GM18867 (cell line): ENCODE measurements at regions not wholly inside any gene's neighbourhood (a gene's known extent, or its start where the extent isn't known, plus 50 kb on each side); places are given as distances from the start of the nearest gene placed in this dataset.
A peak's percentile ranks its signal among the peaks of the same experiment; 100 is the strongest.

Experiments
- ATAC-seq: cut with Tn5 transposase; IDR thresholded peaks from one replicate; pipeline ENCODE4 v1.9.1; 2021; ENCODE audit warnings: mild to moderate bottlenecking, moderate library complexity; ENCODE audit not compliant: unreplicated experiment

GRCh38 chr18:25815659-25816058, 274.8 kb downstream of the SS18 start:
- no peak for ATAC-seq

GRCh38 chr18:25814841-25815458, 275.5 kb downstream of the SS18 start:
- ATAC-seq = peak; percentile 92

GRCh38 chr18:25813110-25813509, 277.3 kb downstream of the SS18 start:
- no peak for ATAC-seq

- no peak for ATAC-seq
Measured at GRCh38 chr18:25810736-25811135, 279.7 kb downstream of the SS18 start.

GRCh38 chr18:25805939-25806338, 284.5 kb downstream of the SS18 start:
- ATAC-seq = no peak

GRCh38 chr18:25805323-25805722, 285.1 kb downstream of the SS18 start:
- no peak for ATAC-seq

GRCh38 chr18:25799231-25799630, 291.2 kb downstream of the SS18 start:
- ATAC-seq = no peak

- ATAC-seq = no peak
Measured at GRCh38 chr18:25798046-25798445, 292.4 kb downstream of the SS18 start.

GRCh38 chr18:25795213-25795612, 295.2 kb downstream of the SS18 start:
- no peak for ATAC-seq

- ATAC-seq = no peak
Measured at GRCh38 chr18:25787276-25787675, 303.1 kb downstream of the SS18 start.

- ATAC-seq = no peak
Measured at GRCh38 chr18:25786758-25787157, 303.7 kb downstream of the SS18 start.

GRCh38 chr18:25780105-25780504, 310.3 kb downstream of the SS18 start:
- no peak for ATAC-seq

GRCh38 chr18:25771796-25772195, 318.6 kb downstream of the SS18 start:
- no peak for ATAC-seq

- ATAC-seq = no peak
Measured at GRCh38 chr18:25764777-25765176, 325.6 kb downstream of the SS18 start.

- no peak for ATAC-seq
Measured at GRCh38 chr18:25759111-25759510, 331.3 kb downstream of the SS18 start.

GRCh38 chr18:25743646-25744151, 346.7 kb downstream of the SS18 start:
- ATAC-seq = no peak

GRCh38 chr18:25739376-25739775, 351.0 kb downstream of the SS18 start:
- no peak for ATAC-seq

- no peak for ATAC-seq
Measured at GRCh38 chr18:25737710-25738311, 352.6 kb downstream of the SS18 start.

- no peak for ATAC-seq
Measured at GRCh38 chr18:25736516-25736915, 353.9 kb downstream of the SS18 start.

GRCh38 chr18:25735459-25735858, 355.0 kb downstream of the SS18 start:
- no peak for ATAC-seq

- ATAC-seq = no peak
Measured at GRCh38 chr18:25734336-25734735, 356.1 kb downstream of the SS18 start.

GRCh38 chr18:25732862-25733261, 357.6 kb downstream of the SS18 start:
- ATAC-seq = no peak

GRCh38 chr18:25729072-25729471, 361.3 kb downstream of the SS18 start:
- ATAC-seq = no peak
